Neural crest cell (in vitro differentiated cells): ENCODE measurements at regions not wholly inside any gene's neighbourhood (a gene's known extent, or its start where the extent isn't known, plus 50 kb on each side); places are given as distances from the start of the nearest gene placed in this dataset.
"Not testable (repeated sequence)": the region's sequence is repeated elsewhere in the genome, so short reads cannot be mapped to it uniquely, and the experiment has no call there.

Source experiments
- DNase-seq: peaks from one replicate; pipeline ENCODE4 v3.0.0; 2021; ENCODE audit warnings: low read depth, mixed read lengths, low spot score
- H3K27ac Mint-ChIP-seq: one replicate; pipeline ENCODE4 v1.8.0; 2021; ENCODE audit warnings: mild to moderate bottlenecking, mixed read lengths; ENCODE audit not compliant: unreplicated experiment
- H3K27me3 Mint-ChIP-seq: 2 replicates; pipeline ENCODE4 v1.8.0; 2021; ENCODE audit warnings: low read depth, mild to moderate bottlenecking, mixed read lengths
- H3K36me3 Mint-ChIP-seq: 2 replicates; pipeline ENCODE4 v1.8.0; 2021; ENCODE audit warnings: low read depth, mild to moderate bottlenecking, mixed read lengths
- H3K4me1 Mint-ChIP-seq: 2 replicates; pipeline ENCODE4 v1.8.0; 2021; ENCODE audit warnings: mixed read lengths
- H3K4me3 Mint-ChIP-seq: one replicate; pipeline ENCODE4 v1.8.0; 2021; ENCODE audit warnings: mild to moderate bottlenecking, mixed read lengths
- H3K9me3 Mint-ChIP-seq: 2 replicates; pipeline ENCODE4 v1.8.0; 2021; ENCODE audit warnings: mixed read lengths
- CTCF ChIP-seq: fragments of 200-600 bp; sonication (generic); conservative IDR thresholded peaks from 2 replicates; pipeline ENCODE4 v1.5.0; 2021; ENCODE audit warnings: antibody characterized with exemption, mild to moderate bottlenecking

DNA sequence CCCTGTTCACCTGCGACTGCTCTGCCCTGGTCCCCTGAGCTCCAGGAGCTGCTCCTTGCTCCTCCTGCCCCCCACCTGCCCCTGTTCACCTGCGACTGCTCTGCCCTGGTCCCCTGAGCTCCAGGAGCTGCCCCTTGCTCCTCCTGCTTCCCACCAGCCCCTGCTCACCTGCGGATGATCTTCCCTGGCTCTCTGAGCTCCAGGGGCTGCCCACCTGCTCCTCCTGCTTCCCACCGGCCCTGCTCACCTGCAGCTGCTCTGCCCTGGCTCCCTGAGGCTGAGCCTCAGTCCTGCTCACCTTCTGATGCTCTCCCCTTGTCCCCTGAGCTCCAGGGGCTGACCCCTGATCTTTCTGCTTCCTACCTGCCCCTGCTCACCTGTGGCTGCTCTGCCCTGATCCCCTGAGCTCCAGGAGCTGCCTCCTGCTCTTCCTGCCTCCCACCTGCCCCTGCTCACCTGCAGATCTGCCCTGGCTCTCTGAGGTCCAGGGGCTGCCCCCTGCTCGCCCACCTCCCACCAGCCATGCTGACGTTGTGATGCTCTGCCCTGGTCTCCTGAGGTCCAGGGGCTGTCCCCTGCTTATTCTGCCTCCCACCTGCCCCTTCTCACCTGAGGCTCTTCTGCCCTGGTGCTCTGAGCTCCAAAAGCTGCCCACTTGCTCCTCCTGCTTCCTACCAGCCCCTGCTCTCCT, 219.2 kb downstream of the TMEM121 start:
- Mint-ChIP-seq H3K4me1 (no peaks in the 10 kb centered on the region), H3K4me3 (no peak overlapping the region), H3K36me3 (peaks cover 3% of the 10 kb centered on the region), H3K27ac (no peak overlapping the region), H3K27me3 (no peaks in the 10 kb centered on the region), H3K9me3 (peaks cover 2% of the 10 kb centered on the region)
- DNase-seq: no peak
- TF ChIP-seq CTCF: no peak

- no peak overlapping the region for H3K27ac Mint-ChIP-seq
- H3K27me3 Mint-ChIP-seq: no peaks in the 10 kb centered on the region
- no peaks in the 10 kb centered on the region for H3K4me1 Mint-ChIP-seq
- H3K36me3 Mint-ChIP-seq: peaks cover 3% of the 10 kb centered on the region
- TF ChIP-seq CTCF: no peak
- no peak for DNase-seq
- H3K9me3 Mint-ChIP-seq: peaks cover 2% of the 10 kb centered on the region
- H3K4me3 Mint-ChIP-seq: no peak overlapping the region
Measured at GRCh38 chr14:105746124-105746514, 219.7 kb downstream of the TMEM121 start.

DNA sequence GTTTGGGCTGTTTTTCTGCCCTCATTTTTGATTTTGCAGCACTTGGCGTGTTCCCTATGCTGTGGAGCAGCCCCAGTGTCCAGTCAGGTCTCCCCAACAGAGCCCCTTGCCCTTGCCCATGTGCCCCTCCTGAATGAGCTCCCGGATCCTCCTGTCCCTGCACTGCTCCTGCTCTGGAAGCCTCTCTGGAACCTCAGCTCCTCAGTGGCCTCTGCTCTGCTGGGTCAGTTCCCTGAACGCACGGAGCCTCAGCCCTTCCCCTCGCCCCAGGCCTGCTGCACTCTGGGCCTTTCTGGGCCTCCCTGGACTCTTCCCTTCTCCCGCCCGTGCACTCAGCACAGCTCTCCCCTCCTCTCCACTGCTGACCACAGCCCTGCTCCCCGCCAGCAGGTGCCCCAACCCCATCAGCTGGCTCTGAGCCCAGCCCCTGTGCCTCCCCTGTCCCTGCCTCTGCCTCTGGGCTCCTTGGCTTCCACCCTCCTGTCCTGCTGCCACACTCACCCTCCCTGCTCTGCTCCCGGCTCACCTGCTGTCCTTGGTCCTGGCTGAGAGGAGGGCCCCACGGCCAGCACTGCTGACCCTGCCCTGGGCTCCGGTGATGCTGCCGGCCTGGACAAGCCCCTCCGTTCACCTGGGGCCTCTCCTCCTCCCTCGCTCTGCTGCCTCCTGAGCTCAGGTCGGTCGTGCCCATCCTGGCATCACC, 220.6 kb downstream of the TMEM121 start:
- not testable (repeated sequence) for H3K4me1 Mint-ChIP-seq, H3K4me3 Mint-ChIP-seq, DNase-seq, H3K36me3 Mint-ChIP-seq, H3K27me3 Mint-ChIP-seq, H3K27ac Mint-ChIP-seq, H3K9me3 Mint-ChIP-seq

DNA sequence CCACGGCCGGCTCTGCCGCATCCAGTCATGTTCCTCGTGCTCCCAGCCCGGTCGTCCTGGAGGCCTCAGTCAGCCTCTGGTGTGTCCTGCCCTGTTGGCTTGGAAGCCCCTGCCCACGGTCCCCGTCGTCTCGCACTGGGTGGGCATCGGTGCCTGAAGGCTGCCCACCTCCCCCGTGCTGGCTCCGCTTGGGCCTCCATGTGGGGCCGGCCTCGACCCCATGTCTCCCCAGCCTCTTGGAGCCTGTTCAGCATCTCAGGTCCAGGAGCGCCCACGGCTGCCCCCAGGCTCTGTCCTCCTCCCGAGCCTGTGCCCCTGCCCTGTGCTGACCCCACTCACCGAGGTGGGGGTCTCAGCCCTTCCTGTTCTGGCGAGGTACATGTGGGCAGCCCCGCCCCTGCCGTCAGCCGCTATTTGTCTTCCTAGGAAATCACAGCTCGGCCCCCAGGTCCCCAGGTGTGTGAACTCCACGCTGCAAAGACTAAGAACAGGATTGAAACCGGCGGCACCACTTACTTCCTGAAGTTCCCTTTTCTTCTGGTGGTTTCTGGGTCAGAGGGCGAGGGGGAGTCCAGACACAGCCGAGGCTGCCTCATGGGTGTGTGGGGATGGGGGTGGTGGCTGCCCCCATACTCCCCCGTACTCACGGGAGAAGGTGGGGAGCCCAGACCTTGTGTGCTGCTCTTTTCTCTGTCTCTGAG, 221.3 kb downstream of the TMEM121 start:
- H3K4me3 Mint-ChIP-seq, H3K9me3 Mint-ChIP-seq, DNase-seq, H3K4me1 Mint-ChIP-seq, H3K27ac Mint-ChIP-seq, H3K27me3 Mint-ChIP-seq, H3K36me3 Mint-ChIP-seq: not testable (repeated sequence)

DNA sequence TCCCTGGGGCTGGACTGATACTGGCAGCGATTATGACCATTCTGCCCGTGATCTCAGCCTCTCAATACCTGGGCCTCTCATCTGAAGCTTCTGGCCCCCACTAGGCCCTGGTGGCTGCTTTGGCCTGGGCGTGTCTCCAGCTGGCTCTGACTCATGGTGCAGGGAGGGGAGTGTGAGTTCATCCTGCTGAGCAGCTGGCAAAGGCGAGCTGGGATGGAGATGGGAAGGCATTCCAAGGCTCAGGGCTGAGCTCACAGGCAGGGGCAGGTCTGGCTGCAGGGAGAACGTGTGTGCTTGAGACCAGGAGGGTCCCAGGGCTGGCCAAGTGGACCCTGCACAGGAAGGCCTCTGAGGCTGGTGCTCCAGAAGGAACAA, 221.8 kb downstream of the TMEM121 start:
- no peak for DNase-seq
- no peak for TF ChIP-seq CTCF
- H3K4me3 Mint-ChIP-seq: no peak overlapping the region
- peaks cover 3% of the 10 kb centered on the region for H3K36me3 Mint-ChIP-seq
- H3K4me1 Mint-ChIP-seq: no peaks in the 10 kb centered on the region
- H3K27me3 Mint-ChIP-seq: no peaks in the 10 kb centered on the region
- no peak overlapping the region for H3K27ac Mint-ChIP-seq
- peaks cover 2% of the 10 kb centered on the region for H3K9me3 Mint-ChIP-seq

DNA sequence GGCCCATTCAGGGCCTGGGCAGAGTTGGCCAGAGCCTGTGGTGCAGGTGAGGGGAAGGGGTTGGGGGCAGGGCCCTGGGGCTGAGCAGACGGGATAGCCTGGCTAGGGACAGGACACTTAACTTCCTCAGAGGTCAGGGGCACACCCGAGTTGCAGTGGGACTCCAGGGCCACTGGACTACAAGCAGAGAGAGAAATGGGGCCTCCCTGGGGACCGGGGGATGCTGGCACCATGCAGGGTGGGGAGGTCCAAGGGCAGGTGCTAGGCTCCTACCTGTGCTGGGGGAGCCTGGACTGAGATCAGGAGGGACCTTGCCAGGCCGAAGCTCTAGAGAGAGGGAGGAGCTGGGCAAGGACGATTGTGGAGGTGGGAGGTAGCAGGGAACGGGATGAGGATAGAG, 222.3 kb downstream of the TMEM121 start:
- H3K4me3 Mint-ChIP-seq, H3K36me3 Mint-ChIP-seq, H3K4me1 Mint-ChIP-seq, H3K9me3 Mint-ChIP-seq, H3K27ac Mint-ChIP-seq, DNase-seq, H3K27me3 Mint-ChIP-seq: not testable (repeated sequence)

DNA sequence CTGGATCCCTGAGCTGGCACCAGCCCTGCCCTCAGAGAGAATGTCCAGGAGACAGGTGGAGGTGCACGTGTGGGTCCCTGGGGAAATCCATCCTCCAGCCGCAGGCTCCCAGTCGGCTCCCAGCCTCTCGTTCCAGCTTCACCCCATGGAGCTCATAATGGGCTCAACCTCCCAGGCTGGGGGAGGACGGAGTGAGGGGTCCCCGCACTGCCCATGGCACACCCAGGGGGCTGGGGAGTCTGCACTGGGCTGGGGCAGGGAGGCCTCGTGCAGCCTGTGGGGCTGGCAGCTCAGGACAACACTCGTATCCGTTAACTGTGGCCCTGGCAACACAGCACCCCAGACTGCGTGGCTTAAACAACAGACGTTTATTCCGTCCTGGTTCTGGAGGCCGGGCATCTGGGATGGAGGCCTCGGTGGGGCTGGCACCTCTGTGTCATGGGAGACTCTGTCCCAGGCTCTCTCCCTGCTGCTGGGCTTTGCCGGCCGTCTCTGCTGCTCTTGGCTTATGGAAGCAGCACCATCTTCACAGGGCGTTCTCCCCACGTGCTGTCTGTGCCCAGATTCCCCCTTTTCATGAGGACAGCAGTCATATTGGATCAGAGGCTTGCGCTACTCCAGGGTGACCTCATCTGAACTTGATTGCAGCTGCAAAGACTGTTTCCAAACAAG, 223.6 kb downstream of the TMEM121 start:
- not testable (repeated sequence) for H3K36me3 Mint-ChIP-seq, H3K9me3 Mint-ChIP-seq, H3K4me1 Mint-ChIP-seq, H3K27me3 Mint-ChIP-seq, DNase-seq, H3K27ac Mint-ChIP-seq, H3K4me3 Mint-ChIP-seq

DNA sequence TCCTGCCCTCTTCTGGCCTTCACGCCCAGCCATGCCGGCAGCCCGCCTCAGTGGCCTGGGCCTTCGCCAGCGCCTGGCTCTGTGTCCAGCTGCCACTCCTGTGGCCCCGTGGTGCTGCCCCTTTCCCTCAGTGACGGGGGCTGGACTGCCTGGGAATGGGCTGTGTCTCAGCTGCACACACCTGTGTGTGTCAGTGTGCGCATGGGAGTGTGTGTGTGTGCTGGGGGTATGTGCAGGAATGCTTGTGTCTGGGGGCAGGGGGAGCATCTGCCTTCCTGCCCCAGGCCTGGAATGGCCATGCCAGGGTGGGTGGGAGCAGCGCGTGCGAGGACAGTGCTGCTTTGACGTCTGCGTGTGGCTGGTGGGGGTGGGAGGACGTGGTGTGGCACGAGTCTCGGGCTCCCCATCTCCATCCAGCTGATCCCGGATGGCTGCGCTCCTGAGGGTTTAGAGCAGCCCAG, 224.9 kb downstream of the TMEM121 start:
- DNase-seq, H3K4me1 Mint-ChIP-seq, H3K27ac Mint-ChIP-seq, H3K36me3 Mint-ChIP-seq, H3K4me3 Mint-ChIP-seq, H3K27me3 Mint-ChIP-seq: not testable (repeated sequence)
- H3K9me3 Mint-ChIP-seq: peaks cover 10% of the 10 kb centered on the region

- not testable (repeated sequence) for H3K4me3 Mint-ChIP-seq, H3K27me3 Mint-ChIP-seq, H3K36me3 Mint-ChIP-seq, H3K27ac Mint-ChIP-seq, H3K4me1 Mint-ChIP-seq, DNase-seq
- peaks cover 13% of the 10 kb centered on the region for H3K9me3 Mint-ChIP-seq
Measured at GRCh38 chr14:105752420-105752819, 226.0 kb downstream of the TMEM121 start.
